Gastroesophageal sphincter (tissue), 4 donors: ENCODE measurements at regions not wholly inside any gene's neighbourhood (a gene's known extent, or its start where the extent isn't known, plus 50 kb on each side); places are given as distances from the start of the nearest gene placed in this dataset.

Experiments used
- ATAC-seq: fragments of 150-250 bp; one replicate; pipeline ENCODE4 v1.9.1; 2016; ENCODE audit warnings: mild to moderate bottlenecking, moderate library complexity
- H3K27ac ChIP-seq, 4 donors: fragments of 200-600 bp; sonication (generic) in 3 of 4; 1 replicate in 3 of 4; 2 replicates in 1 of 4; pipeline ENCODE4 v1.5.1; 2016 to 2019
- H3K27me3 ChIP-seq: fragments of 200-600 bp; sonication (generic); one replicate; pipeline ENCODE4 v1.5.1; 2019
- H3K36me3 ChIP-seq, 2 donors: fragments of 200-600 bp; sonication (generic); one replicate each; pipeline ENCODE4 v1.5.1; 2019; ENCODE audit warnings: control low read depth in 1 of 2
- H3K4me1 ChIP-seq, 3 donors: fragments of 200-600 bp; sonication (generic); 1 replicate in 2 of 3; 2 replicates in 1 of 3; pipeline ENCODE4 v1.5.1; 2016 to 2019; ENCODE audit warnings: control low read depth in 2 of 3
- H3K4me3 ChIP-seq, 2 donors: fragments of 200-600 bp; sonication (generic); one replicate each; pipeline ENCODE4 v1.5.1; 2019; ENCODE audit warnings: mild to moderate bottlenecking in 1 of 2, moderate library complexity in 1 of 2
- H3K9me3 ChIP-seq, 3 donors: fragments of 200-600 bp; sonication (generic); one replicate each; pipeline ENCODE4 v1.5.1; 2017 to 2019; ENCODE audit warnings: control low read depth in 2 of 3
- CTCF ChIP-seq, 4 experiments: fragments of 200-600 bp in 2 of 4; fragments of 450-650 bp in 2 of 4; sonication (generic) in 1 of 4; IDR thresholded peaks; one replicate each; pipeline ENCODE4 v1.5.1; 2017 to 2019; ENCODE audit warnings: antibody characterized with exemption in 4 of 4, mild to moderate bottlenecking in 2 of 4, moderate library complexity in 2 of 4
- EP300 ChIP-seq: sonication (generic); formaldehyde crosslinking; IDR thresholded peaks from one replicate; pipeline ENCODE4 v1.6.1; 2017; ENCODE audit warnings: antibody characterized with exemption, mild to moderate bottlenecking
- POLR2A ChIP-seq, 2 donors: fragments of 450-650 bp; IDR thresholded peaks; one replicate each; pipeline ENCODE4 v1.6.1; 2017; ENCODE audit warnings: antibody characterized with exemption in 2 of 2, mild to moderate bottlenecking in 2 of 2, moderate library complexity in 1 of 2
- POLR2AphosphoS5 ChIP-seq: sonication (generic); formaldehyde crosslinking; IDR thresholded peaks from one replicate; pipeline ENCODE4 v1.6.1; 2017; ENCODE audit warnings: antibody characterized with exemption
- WGBS, 2 donors: methylation state at CpG; one replicate each; pipeline ENCODE4 v1.1.5; 2018; ENCODE audit warnings: low coverage in 1 of 2; 5-methylcytosine and 5-hydroxymethylcytosine counted together

- no peaks in the 10 kb centered on the region for H3K36me3 ChIP-seq
- H3K4me1 ChIP-seq: peaks cover 0 to 8% (median 0%) of the 10 kb centered on the region in 3 donors
- TF ChIP-seq POLR2A (IDR thresholded peaks at IDR 0.05): no peak
- TF ChIP-seq POLR2AphosphoS5: no peak
- TF ChIP-seq EP300: no peak
- TF ChIP-seq CTCF (IDR thresholded peaks at IDR 0.05): no peak
- H3K27me3 ChIP-seq: no peaks in the 10 kb centered on the region
- H3K27ac ChIP-seq: no peak overlapping the region
- WGBS, 2 donors: 81 to 86% methylated on average over 1 to 2 of the region's 2 CpGs
- no peak for ATAC-seq
- no peaks in the 10 kb centered on the region for H3K9me3 ChIP-seq
- no peak overlapping the region for H3K4me3 ChIP-seq
These were observed 199.2 kb upstream of the GDNF start for GRCh38 chr5:38039091-38039490.

- ATAC-seq: no peak
- WGBS, 2 donors: 90 to 100% methylated on average over 2 to 4 of the region's 4 CpGs
These were observed 196.9 kb upstream of the GDNF start for GRCh38 chr5:38036765-38037164.

GRCh38 chr5:38032149-38032548 is 192.3 kb upstream of the GDNF start:
- no peaks in the 10 kb centered on the region for H3K9me3 ChIP-seq
- H3K4me1 ChIP-seq: no peaks in the 10 kb centered on the region
- WGBS, 2 donors: 88 to 89% methylated on average over 1 of the region's 1 CpG
- TF ChIP-seq EP300: no peak
- no peak for TF ChIP-seq CTCF (IDR thresholded peaks at IDR 0.05)
- no peak for TF ChIP-seq POLR2A (IDR thresholded peaks at IDR 0.05)
- TF ChIP-seq POLR2AphosphoS5: no peak
- no peak overlapping the region for H3K27ac ChIP-seq
- no peaks in the 10 kb centered on the region for H3K36me3 ChIP-seq
- no peak for ATAC-seq
- no peaks in the 10 kb centered on the region for H3K27me3 ChIP-seq
- no peak overlapping the region for H3K4me3 ChIP-seq

More at GRCh38 chr5:38036765-38037164, 196.9 kb upstream of the GDNF start:
- no peak for TF ChIP-seq POLR2A (IDR thresholded peaks at IDR 0.05)
- TF ChIP-seq CTCF (IDR thresholded peaks at IDR 0.05): no peak
- TF ChIP-seq POLR2AphosphoS5: no peak
- TF ChIP-seq EP300: no peak
- H3K9me3 ChIP-seq: no peaks in the 10 kb centered on the region
- no peak overlapping the region for H3K27ac ChIP-seq
- no peaks in the 10 kb centered on the region for H3K27me3 ChIP-seq
- H3K36me3 ChIP-seq: no peaks in the 10 kb centered on the region
- no peak overlapping the region for H3K4me3 ChIP-seq
- no peaks in the 10 kb centered on the region for H3K4me1 ChIP-seq

GRCh38 chr5:38031304-38031703 is 191.5 kb upstream of the GDNF start:
- no peak overlapping the region for H3K4me3 ChIP-seq
- no peak for ATAC-seq
- H3K27me3 ChIP-seq: no peaks in the 10 kb centered on the region
- no peak for TF ChIP-seq EP300
- no peak for TF ChIP-seq POLR2A (IDR thresholded peaks at IDR 0.05)
- no peak for TF ChIP-seq CTCF (IDR thresholded peaks at IDR 0.05)
- TF ChIP-seq POLR2AphosphoS5: no peak
- 83% methylated on average over 1 of the region's 1 CpG; no CpG with 5 or more reads in 1 of the 2 donors for WGBS, 2 donors
- H3K4me1 ChIP-seq: no peaks in the 10 kb centered on the region
- no peaks in the 10 kb centered on the region for H3K9me3 ChIP-seq
- H3K36me3 ChIP-seq: no peaks in the 10 kb centered on the region
- no peak overlapping the region for H3K27ac ChIP-seq

GRCh38 chr5:38029397-38030065 is 189.7 kb upstream of the GDNF start:
- Histone ChIP-seq H3K9me3 (no peaks in the 10 kb centered on the region), H3K4me1 (no peaks in the 10 kb centered on the region), H3K36me3 (no peaks in the 10 kb centered on the region), H3K27ac (no peak overlapping the region), H3K4me3 (no peak overlapping the region), H3K27me3 (no peaks in the 10 kb centered on the region)
- no peak for ATAC-seq
- 80% methylated on average over 1 of the region's 6 CpGs; no CpG with 5 or more reads in 1 of the 2 donors for WGBS, 2 donors
- TF ChIP-seq POLR2AphosphoS5 (no peak), POLR2A (IDR thresholded peaks at IDR 0.05) (no peak), CTCF (IDR thresholded peaks at IDR 0.05) (no peak), EP300 (no peak)
